ENCODE measurements at regions not wholly inside any gene's neighbourhood (a gene's known extent, or its start where the extent isn't known, plus 50 kb on each side); places are given as distances from the start of the nearest gene placed in this dataset.

GRCh38 chr20:19864130-19864529 lies 106.1 kb downstream of the RIN2 start:
- Histone ChIP-seq H3K4me3 (ENCODE audit: low read depth, low read length, poor library complexity, severe bottlenecking) (no peak overlapping the region), H3K36me3 (ENCODE audit: insufficient read depth, low read length) (no peaks in the 10 kb centered on the region), H2AFZ (ENCODE audit: low read length) (no peak overlapping the region), H3K9me3 (ENCODE audit: low read length) (no peaks in the 10 kb centered on the region), H4K20me1 (ENCODE audit: insufficient read depth, low read length) (no peaks in the 10 kb centered on the region), H3K79me2 (ENCODE audit: insufficient read depth, low read depth, low read length) (no peaks in the 10 kb centered on the region), H3K9me2 (ENCODE audit: insufficient read depth, low read length) (no peaks in the 10 kb centered on the region), H3K27ac (ENCODE audit: low read depth, low read length, poor library complexity, severe bottlenecking) (no peak overlapping the region), H3K4me1 (ENCODE audit: insufficient read depth, low read length, poor library complexity, severe bottlenecking) (no peaks in the 10 kb centered on the region), H3K4me2 (ENCODE audit: low read length) (no peak overlapping the region)
- ChIA-PET CTCF (ENCODE audit: unreplicated experiment) (no interaction called here), POLR2A (interaction anchor here (1.1 kb wide), 1 partner anchor 149 kb away, joined by 4 read pairs; no protein-coding TSS in a partner anchor)
- no peak for DNase-seq (ENCODE audit: low spot score)
- intact Hi-C loops (cut with micrococcal nuclease; ENCODE audit: unreplicated experiment): no loop called here
- BruUV-seq (replicated peaks): no TSS peak
- TF ChIP-seq, protein P1, sequence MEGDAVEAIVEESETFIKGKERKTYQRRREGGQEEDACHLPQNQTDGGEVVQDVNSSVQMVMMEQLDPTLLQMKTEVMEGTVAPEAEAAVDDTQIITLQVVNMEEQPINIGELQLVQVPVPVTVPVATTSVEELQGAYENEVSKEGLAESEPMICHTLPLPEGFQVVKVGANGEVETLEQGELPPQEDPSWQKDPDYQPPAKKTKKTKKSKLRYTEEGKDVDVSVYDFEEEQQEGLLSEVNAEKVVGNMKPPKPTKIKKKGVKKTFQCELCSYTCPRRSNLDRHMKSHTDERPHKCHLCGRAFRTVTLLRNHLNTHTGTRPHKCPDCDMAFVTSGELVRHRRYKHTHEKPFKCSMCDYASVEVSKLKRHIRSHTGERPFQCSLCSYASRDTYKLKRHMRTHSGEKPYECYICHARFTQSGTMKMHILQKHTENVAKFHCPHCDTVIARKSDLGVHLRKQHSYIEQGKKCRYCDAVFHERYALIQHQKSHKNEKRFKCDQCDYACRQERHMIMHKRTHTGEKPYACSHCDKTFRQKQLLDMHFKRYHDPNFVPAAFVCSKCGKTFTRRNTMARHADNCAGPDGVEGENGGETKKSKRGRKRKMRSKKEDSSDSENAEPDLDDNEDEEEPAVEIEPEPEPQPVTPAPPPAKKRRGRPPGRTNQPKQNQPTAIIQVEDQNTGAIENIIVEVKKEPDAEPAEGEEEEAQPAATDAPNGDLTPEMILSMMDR (conservative IDR thresholded peaks at IDR 0.05; ENCODE audit: low read length): no peak
- TF ChIP-seq EZH2phosphoT487 (IDR thresholded peaks at IDR 0.05; ENCODE audit: borderline replicate concordance, low read depth, low read length): no peak

DNA sequence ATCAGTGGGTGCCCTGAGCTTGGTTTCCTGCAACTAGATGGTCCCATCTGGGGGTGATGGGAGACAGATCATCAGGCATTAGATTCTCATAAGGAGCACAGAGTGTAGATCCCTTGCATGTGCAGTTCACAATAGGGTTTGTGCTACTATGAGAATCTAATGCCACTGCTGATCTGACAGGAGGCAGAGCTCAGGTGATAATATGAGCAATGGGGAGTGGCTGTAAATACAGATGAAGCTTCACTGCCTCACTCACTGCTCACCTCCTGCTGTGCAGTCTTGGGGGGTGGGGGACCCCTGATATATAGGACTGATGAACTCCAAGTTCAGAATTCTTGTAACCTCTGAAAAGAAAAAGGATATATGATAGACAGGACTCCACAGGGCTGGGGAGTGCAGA lies 108.0 kb downstream of the RIN2 start:
- Histone ChIP-seq H3K9me2 (ENCODE audit: insufficient read depth, low read length) (no peaks in the 10 kb centered on the region), H3K4me3 (ENCODE audit: low read depth, low read length, poor library complexity, severe bottlenecking) (no peak overlapping the region), H3K4me1 (ENCODE audit: insufficient read depth, low read length, poor library complexity, severe bottlenecking) (no peaks in the 10 kb centered on the region), H2AFZ (ENCODE audit: low read length) (no peak overlapping the region), H3K79me2 (ENCODE audit: insufficient read depth, low read depth, low read length) (no peaks in the 10 kb centered on the region), H3K27ac (ENCODE audit: low read depth, low read length, poor library complexity, severe bottlenecking) (no peak overlapping the region), H4K20me1 (ENCODE audit: insufficient read depth, low read length) (no peaks in the 10 kb centered on the region), H3K9me3 (ENCODE audit: low read length) (no peaks in the 10 kb centered on the region), H3K4me2 (ENCODE audit: low read length) (no peak overlapping the region), H3K36me3 (ENCODE audit: insufficient read depth, low read length) (no peaks in the 10 kb centered on the region)
- POLR2A ChIA-PET: interaction anchor here (0.6 kb wide), 2 partner anchors 24 to 846 kb away, joined by 3 read pairs; partner anchors contain the start of gene RALGAPA2
- CTCF ChIA-PET (ENCODE audit: unreplicated experiment): no interaction called here
- TF ChIP-seq, protein P1 (conservative IDR thresholded peaks at IDR 0.05; ENCODE audit: low read length): no peak
- no peak for TF ChIP-seq EZH2phosphoT487 (IDR thresholded peaks at IDR 0.05; ENCODE audit: borderline replicate concordance, low read depth, low read length)
- intact Hi-C loops (cut with micrococcal nuclease; ENCODE audit: unreplicated experiment): no loop called here
- no peak for DNase-seq (ENCODE audit: low spot score)
- no TSS peak for BruUV-seq (replicated peaks)

GRCh38 chr20:19867074-19867473 lies 109.0 kb downstream of the RIN2 start:
- BruUV-seq (replicated peaks): no TSS peak

More at GRCh38 chr20:19867074-19867473, 109.0 kb downstream of the RIN2 start:
- no peak overlapping the region for H3K27ac ChIP-seq (ENCODE audit: low read depth, low read length, poor library complexity, severe bottlenecking)
- no peaks in the 10 kb centered on the region for H3K36me3 ChIP-seq (ENCODE audit: insufficient read depth, low read length)
- intact Hi-C loops (cut with micrococcal nuclease; ENCODE audit: unreplicated experiment): no loop called here
- H3K9me2 ChIP-seq (ENCODE audit: insufficient read depth, low read length): no peaks in the 10 kb centered on the region
- no peak for DNase-seq (ENCODE audit: low spot score)
- ChIA-PET POLR2A (no interaction called here), CTCF (ENCODE audit: unreplicated experiment) (no interaction called here)
- no peak overlapping the region for H2AFZ ChIP-seq (ENCODE audit: low read length)
- no peak overlapping the region for H3K4me2 ChIP-seq (ENCODE audit: low read length)
- TF ChIP-seq, protein P1 (conservative IDR thresholded peaks at IDR 0.05; ENCODE audit: low read length): no peak
- TF ChIP-seq EZH2phosphoT487 (IDR thresholded peaks at IDR 0.05; ENCODE audit: borderline replicate concordance, low read depth, low read length): no peak
- no peak overlapping the region for H3K4me3 ChIP-seq (ENCODE audit: low read depth, low read length, poor library complexity, severe bottlenecking)
- H3K79me2 ChIP-seq (ENCODE audit: insufficient read depth, low read depth, low read length): no peaks in the 10 kb centered on the region
- H3K4me1 ChIP-seq (ENCODE audit: insufficient read depth, low read length, poor library complexity, severe bottlenecking): no peaks in the 10 kb centered on the region
- H4K20me1 ChIP-seq (ENCODE audit: insufficient read depth, low read length): no peaks in the 10 kb centered on the region
- no peaks in the 10 kb centered on the region for H3K9me3 ChIP-seq (ENCODE audit: low read length)
